SK-MEL-5 (cell line): ENCODE measurements at regions not wholly inside any gene's neighbourhood (a gene's known extent, or its start where the extent isn't known, plus 50 kb on each side); places are given as distances from the start of the nearest gene placed in this dataset.
"Not testable (repeated sequence)": the region's sequence is repeated elsewhere in the genome, so short reads cannot be mapped to it uniquely, and the experiment has no call there.

ENCODE experiments used
- DNase-seq: peaks from one replicate; pipeline ENCODE4 v3.0.0-alpha.2; 2016; ENCODE audit warnings: low read depth, low spot score
- in situ Hi-C: cut with HindIII; loops from 2 replicates; pipeline ENCODE4 v1.10.0; 2016; ENCODE audit warnings: low sequenced_read_pairs, high pct_unique_total_duplicates, low pct_unique_long_range_greater_than_20kb

DNA sequence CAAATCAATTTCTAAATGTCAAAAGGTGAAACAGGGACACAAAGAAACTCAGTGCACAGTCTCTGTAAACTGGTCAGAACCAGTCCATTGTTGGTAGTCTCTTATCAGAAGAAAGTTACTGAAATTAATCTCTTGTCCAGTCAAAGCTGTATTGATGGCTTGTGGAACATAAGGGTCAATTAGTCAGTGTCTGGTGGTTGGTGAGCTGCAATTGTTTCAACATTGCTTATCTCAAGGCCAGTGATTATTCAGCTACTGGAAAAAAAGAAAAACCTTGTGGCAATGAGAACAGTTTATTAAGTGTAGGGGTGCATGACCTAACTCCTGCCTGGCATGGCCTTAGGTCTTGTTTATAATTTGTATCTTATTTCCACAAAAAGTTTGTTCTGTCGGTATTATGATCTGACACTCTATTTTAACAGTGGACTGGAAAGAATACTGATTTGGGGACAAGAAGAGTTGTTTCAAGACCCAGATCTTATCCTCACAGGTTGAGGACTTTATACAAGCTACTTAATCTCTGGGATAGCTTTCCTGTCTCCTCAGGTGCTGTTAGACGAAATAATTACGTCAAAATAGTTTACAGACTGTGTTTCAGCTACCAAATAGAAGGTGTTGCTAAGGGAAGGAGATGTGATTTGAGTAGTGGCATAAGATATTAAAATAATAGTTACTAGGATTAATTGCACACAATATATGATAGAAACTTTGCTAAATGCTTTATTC is 520.0 kb upstream of the IRAK1BP1 start:
- in situ Hi-C loops, result no loop called here
- DNase-seq, result no peak

GRCh38 chr6:78353040-78353439 is 514.3 kb upstream of the IRAK1BP1 start:
- in situ Hi-C loops, result no loop called here
- no peak for DNase-seq

DNA sequence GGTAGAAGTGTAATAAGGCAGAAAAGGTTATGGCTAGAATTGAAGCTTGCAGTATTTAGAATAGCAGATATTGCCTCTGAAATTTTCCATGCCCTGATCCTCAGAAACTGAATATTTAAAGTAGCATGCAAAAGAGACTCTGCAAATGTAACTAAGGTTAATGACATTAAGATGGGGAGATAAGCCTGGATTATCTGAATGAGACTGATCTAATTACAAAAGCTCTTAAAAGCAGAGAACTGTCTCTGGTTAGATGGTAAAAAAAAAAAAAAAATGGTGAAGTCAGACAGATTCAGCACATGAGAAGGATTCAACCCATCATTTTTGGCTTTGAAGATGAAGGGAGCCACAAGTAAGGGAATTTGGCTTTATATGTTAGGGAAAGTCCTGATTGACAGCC is 503.7 kb upstream of the IRAK1BP1 start:
- in situ Hi-C loops, result no loop called here
- DNase-seq, result no peak

DNA sequence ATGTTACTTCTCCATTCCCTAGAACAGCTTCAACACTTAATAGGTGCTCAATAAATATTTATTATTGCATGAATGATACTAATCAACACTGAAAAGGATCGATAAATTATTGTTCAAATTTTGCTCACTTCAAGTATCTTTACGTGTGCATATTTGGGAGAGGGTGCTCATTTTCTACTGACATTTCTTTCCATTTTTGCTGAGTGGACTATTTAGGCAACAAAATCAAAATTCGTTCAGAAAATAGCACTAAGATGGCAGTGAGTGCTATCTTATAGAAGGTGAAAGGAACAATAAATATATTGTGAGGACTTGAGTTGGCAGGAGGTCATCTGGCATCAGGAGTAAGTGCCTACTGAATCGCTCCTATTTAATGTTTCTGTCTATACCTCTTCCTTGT is 501.9 kb upstream of the IRAK1BP1 start:
- in situ Hi-C loops, result no loop called here

DNA sequence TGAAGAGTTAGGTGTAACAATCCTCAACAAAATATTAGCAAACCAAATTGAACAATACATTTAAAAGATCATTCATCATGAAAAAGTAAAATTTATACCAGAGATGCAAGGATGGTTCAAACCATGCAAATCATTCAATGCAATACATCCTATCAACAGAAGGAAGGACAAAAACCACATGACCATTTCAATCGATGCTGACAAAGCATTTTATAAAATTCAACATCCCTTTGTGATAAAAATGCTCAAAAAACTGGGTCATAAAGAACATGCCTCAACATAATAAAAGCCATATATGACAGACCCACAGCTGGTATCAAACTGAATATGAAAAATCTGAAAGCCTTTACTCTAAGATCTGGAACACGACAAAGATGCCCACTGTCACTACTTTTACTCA is 490.3 kb upstream of the IRAK1BP1 start:
- in situ Hi-C loops, result no loop called here
- no peak for DNase-seq

More for the DNA sequence above, 501.9 kb upstream of the IRAK1BP1 start:
- DNase-seq, result no peak

DNA sequence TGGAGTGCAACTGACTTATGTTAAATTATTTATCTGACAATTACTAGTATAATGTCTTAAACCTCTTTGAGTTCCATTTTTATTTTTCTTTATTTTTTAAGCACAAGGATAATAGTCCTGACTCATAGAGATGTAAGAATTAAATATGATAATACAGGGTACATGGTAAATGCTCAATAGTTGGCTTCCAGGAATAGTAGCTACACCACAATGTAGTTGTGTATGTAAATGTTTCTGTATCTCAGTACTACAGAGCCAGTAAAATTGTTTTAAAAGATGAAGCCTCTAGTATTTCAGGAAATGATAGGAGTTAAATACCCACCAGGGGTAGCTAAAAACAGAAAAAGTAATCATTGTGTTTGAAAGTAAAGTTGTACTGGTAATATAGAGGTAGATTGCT is 487.4 kb upstream of the IRAK1BP1 start:
- DNase-seq, result no peak
- in situ Hi-C loops, result no loop called here

GRCh38 chr6:78380541-78380940 is 486.8 kb upstream of the IRAK1BP1 start:
- DNase-seq, result no peak

GRCh38 chr6:78383968-78384367 is 483.4 kb upstream of the IRAK1BP1 start:
- DNase-seq, result no peak
- in situ Hi-C loops, result no loop called here

More at GRCh38 chr6:78380541-78380940, 486.8 kb upstream of the IRAK1BP1 start:
- in situ Hi-C loops, result no loop called here

GRCh38 chr6:78386854-78387253 is 480.5 kb upstream of the IRAK1BP1 start:
- in situ Hi-C loops, DNase-seq: not testable (repeated sequence)

GRCh38 chr6:78390066-78390465 is 477.3 kb upstream of the IRAK1BP1 start:
- DNase-seq, result no peak
- in situ Hi-C loops, result no loop called here

DNA sequence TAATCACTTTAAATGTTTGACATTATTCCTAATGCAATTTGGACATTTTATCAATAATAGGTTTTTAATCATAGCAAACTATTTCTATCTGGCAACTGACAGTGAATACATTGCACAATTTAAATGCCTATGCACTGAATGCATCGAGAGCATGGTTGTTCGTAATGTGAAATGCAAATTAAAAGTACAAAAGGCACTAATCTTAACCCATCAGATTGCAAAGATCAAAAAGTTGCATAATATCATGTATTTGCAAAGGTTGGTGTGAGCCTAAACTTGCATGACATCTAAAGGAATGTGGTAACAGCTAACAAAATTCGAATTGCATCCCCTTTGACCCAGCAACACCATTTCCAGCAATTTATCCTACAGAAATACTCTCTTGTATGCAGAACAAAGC is 469.9 kb upstream of the IRAK1BP1 start:
- in situ Hi-C loops, result no loop called here
- no peak for DNase-seq

DNA sequence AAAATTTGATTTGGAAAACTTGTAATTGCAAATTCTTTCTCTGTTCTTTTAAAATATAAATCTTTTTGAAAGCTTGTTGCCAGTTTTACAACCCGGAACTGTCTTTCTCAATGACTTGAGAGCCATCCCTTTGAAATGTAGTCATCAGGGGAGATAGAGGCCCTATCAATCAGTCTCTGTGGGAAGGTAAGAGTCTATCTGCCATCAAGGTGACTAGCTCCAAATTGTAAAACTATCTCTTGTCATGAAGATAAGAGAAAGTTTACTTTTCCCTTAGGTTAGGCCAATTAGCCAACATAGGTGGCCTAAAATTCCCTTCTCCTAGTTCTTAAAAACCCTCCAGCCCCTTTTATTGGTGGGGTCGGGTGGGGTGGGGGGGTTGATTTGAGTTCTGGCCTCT is 469.1 kb upstream of the IRAK1BP1 start:
- in situ Hi-C loops, result no loop called here
- DNase-seq, result no peak

DNA sequence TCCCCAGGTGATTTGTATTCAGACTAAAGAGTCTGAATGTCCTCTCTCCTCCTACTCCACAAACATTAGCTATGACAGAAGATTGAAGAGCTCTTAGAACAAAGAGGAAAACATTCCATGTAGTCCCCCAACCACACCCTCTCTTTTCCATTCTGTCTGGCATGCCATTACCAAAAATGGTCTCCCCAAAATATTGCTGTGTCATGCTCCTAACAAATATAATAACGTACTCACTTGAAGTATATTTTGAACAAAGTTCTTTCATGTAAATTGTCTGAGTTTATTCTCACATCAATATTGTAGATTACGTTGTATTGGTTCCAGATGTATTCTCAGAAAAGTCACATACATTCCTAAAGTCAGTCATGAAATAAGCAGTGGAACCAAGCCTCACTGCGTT is 467.3 kb upstream of the IRAK1BP1 start:
- in situ Hi-C loops, result no loop called here
- no peak for DNase-seq

DNA sequence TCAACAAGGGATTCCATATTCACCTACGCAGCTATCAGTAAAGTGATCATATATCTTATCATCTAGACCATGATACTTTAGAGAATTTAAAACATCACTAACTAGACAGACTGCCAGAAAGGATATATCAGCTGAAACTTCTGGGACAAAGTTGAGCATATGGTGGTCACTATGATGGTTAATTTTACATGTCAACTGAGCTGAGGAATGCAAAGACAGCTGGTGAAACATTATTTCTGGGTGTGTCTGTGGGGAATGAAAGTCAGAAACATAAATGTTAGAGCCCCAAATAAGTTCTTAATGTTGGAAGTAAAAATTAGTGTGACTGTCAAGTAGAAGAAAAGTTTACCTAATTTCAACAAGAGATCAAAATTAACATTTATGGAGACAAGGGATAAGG is 440.0 kb upstream of the IRAK1BP1 start:
- DNase-seq, result no peak

GRCh38 chr6:78430521-78430920 is 436.8 kb upstream of the IRAK1BP1 start:
- DNase-seq, result no peak
- in situ Hi-C loops, result no loop called here

More for the DNA sequence above, 440.0 kb upstream of the IRAK1BP1 start:
- in situ Hi-C loops, result no loop called here

- in situ Hi-C loops, result no loop called here
- DNase-seq, result no peak
Measured at GRCh38 chr6:78435671-78436070, 431.7 kb upstream of the IRAK1BP1 start.

DNA sequence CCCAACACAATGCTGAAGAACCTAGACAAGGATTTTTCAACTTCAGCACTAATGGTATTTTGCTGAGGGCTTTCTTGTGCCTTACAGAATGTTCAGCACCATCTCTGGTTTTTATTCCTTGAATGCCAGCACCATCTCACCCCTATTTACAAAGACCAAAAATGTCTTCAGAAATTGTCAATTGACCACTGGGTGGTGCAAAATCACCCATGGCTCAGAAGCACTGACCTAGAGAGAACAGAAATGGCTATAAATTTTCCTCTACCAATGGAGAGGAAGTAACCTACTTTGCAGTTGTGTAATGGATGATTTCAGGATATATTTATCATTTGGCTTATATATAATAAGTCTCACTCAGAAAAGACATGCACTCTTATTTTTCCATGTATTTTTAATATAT is 431.0 kb upstream of the IRAK1BP1 start:
- peak; percentile 53 for DNase-seq
- in situ Hi-C loops, result no loop called here

GRCh38 chr6:78438135-78438534 is 429.2 kb upstream of the IRAK1BP1 start:
- in situ Hi-C loops, result no loop called here
- no peak for DNase-seq

GRCh38 chr6:78460711-78461110 is 406.6 kb upstream of the IRAK1BP1 start:
- in situ Hi-C loops, result no loop called here

DNA sequence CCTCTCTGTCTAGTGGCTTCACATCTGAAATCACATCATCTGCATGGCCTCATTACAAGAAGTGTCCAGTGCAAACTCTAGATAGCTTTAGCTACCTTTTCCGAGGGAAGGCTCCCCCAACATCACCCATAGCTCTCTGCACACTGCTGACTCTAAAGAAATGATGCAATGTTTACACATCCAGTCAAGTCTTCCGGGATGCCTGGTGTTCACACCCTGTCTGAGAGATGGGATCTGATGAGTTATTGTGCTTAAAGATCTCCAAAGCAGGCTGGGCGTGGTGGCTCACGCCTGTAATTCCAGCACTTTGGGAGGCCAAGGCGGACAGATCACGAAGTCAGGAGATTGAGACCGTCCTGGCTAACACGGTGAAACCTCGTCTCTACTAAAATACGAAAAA is 404.6 kb upstream of the IRAK1BP1 start:
- no peak for DNase-seq
- in situ Hi-C loops, result no loop called here

More at GRCh38 chr6:78460711-78461110, 406.6 kb upstream of the IRAK1BP1 start:
- DNase-seq, result peak; percentile 77
